Colonic mucosa (tissue), 4 donors: ENCODE measurements at regions not wholly inside any gene's neighbourhood (a gene's known extent, or its start where the extent isn't known, plus 50 kb on each side); places are given as distances from the start of the nearest gene placed in this dataset.
"Not testable (repeated sequence)": the region's sequence is repeated elsewhere in the genome, so short reads cannot be mapped to it uniquely, and the experiment has no call there.

Source experiments
- DNase-seq: peaks from one replicate; pipeline ENCODE4 v3.0.0-alpha.2; 2020
- H3K27ac ChIP-seq: fragments of 200-600 bp; one replicate; pipeline ENCODE4 v1.8.0; 2021
- H3K27me3 ChIP-seq: fragments of 200-600 bp; one replicate; pipeline ENCODE4 v1.8.0; 2021
- H3K36me3 ChIP-seq: fragments of 200-600 bp; one replicate; pipeline ENCODE4 v1.8.0; 2021
- H3K4me1 ChIP-seq: fragments of 200-600 bp; one replicate; pipeline ENCODE4 v1.8.0; 2021; ENCODE audit warnings: mild to moderate bottlenecking
- H3K4me3 ChIP-seq: fragments of 200-600 bp; one replicate; pipeline ENCODE4 v1.8.0; 2021
- H3K9ac ChIP-seq, 2 donors: one replicate each; pipeline ENCODE4 v1.7.0; 2013; ENCODE audit warnings: control low read depth in 2 of 2, low read depth in 2 of 2, low read length in 2 of 2
- H3K9me3 ChIP-seq: fragments of 200-600 bp; one replicate; pipeline ENCODE4 v1.8.0; 2021
- CTCF ChIP-seq: fragments of 200-600 bp; IDR thresholded peaks from one replicate; pipeline ENCODE4 v1.8.0; 2022; ENCODE audit warnings: antibody characterized with exemption, mild to moderate bottlenecking
- intact Hi-C: fragments of 100-400 bp; cut with DNase I; formaldehyde crosslinking; loops from one replicate; pipeline ENCODE4 v1.14.1; 2022
- donor health status: healthy.
- donor health status: DM: no; HTN: no; CAD: no.
- donor health status: DM: no; HTN: no; CAD: no.

GRCh38 chr6:11471261-11471660 is 66.3 kb upstream of the TMEM170B start:
- DNase-seq, result no peak
- H3K4me3 ChIP-seq, result no peak overlapping the region
- TF ChIP-seq CTCF, result no peak
- no peak overlapping the region for H3K27ac ChIP-seq
- intact Hi-C loops, result no loop called here
- H3K27me3 ChIP-seq, result no peaks in the 10 kb centered on the region
- no peaks in the 10 kb centered on the region for H3K9me3 ChIP-seq
- H3K4me1 ChIP-seq, result no peaks in the 10 kb centered on the region
- no peak overlapping the region for H3K9ac ChIP-seq
- no peaks in the 10 kb centered on the region for H3K36me3 ChIP-seq

- no peak for TF ChIP-seq CTCF
- H3K9me3 ChIP-seq, result no peaks in the 10 kb centered on the region
- H3K9ac ChIP-seq, result no peak overlapping the region
- intact Hi-C loops, result no loop called here
- H3K36me3 ChIP-seq, result no peaks in the 10 kb centered on the region
- no peaks in the 10 kb centered on the region for H3K27me3 ChIP-seq
- DNase-seq, result no peak
- H3K4me3 ChIP-seq, result no peak overlapping the region
- H3K4me1 ChIP-seq, result no peaks in the 10 kb centered on the region
- no peak overlapping the region for H3K27ac ChIP-seq
Observed at GRCh38 chr6:11469684-11470083, 67.9 kb upstream of the TMEM170B start.

- not testable (repeated sequence) for H3K27ac ChIP-seq, DNase-seq
Observed at GRCh38 chr6:11468271-11468670, 69.3 kb upstream of the TMEM170B start.

GRCh38 chr6:11467364-11467763 is 70.2 kb upstream of the TMEM170B start:
- no peak for TF ChIP-seq CTCF
- intact Hi-C loops, result no loop called here
- H3K9me3 ChIP-seq, result no peaks in the 10 kb centered on the region

More at GRCh38 chr6:11468271-11468670, 69.3 kb upstream of the TMEM170B start:
- H3K4me3 ChIP-seq, H3K36me3 ChIP-seq, H3K4me1 ChIP-seq, H3K9ac ChIP-seq, H3K9me3 ChIP-seq, intact Hi-C loops, H3K27me3 ChIP-seq: not testable (repeated sequence)

GRCh38 chr6:11463398-11463780 is 74.2 kb upstream of the TMEM170B start:
- no peak for TF ChIP-seq CTCF
- Histone ChIP-seq H3K27me3 (no peaks in the 10 kb centered on the region), H3K4me3 (no peak overlapping the region), H3K36me3 (no peaks in the 10 kb centered on the region), H3K9me3 (no peaks in the 10 kb centered on the region), H3K4me1 (no peaks in the 10 kb centered on the region), H3K27ac (no peak overlapping the region), H3K9ac (no peak overlapping the region)
- intact Hi-C loops, result no loop called here
- no peak for DNase-seq

More at GRCh38 chr6:11467364-11467763, 70.2 kb upstream of the TMEM170B start:
- Histone ChIP-seq H3K36me3 (no peaks in the 10 kb centered on the region), H3K9ac (no peak overlapping the region), H3K27ac (no peak overlapping the region), H3K4me3 (no peak overlapping the region), H3K4me1 (no peaks in the 10 kb centered on the region), H3K27me3 (no peaks in the 10 kb centered on the region)
- no peak for DNase-seq

- no peak overlapping the region for H3K4me3 ChIP-seq
- H3K36me3 ChIP-seq, result no peaks in the 10 kb centered on the region
- no peaks in the 10 kb centered on the region for H3K27me3 ChIP-seq
- no peak for TF ChIP-seq CTCF
- no peaks in the 10 kb centered on the region for H3K9me3 ChIP-seq
- no peak overlapping the region for H3K9ac ChIP-seq
- H3K27ac ChIP-seq, result no peak overlapping the region
- no peaks in the 10 kb centered on the region for H3K4me1 ChIP-seq
- no peak for DNase-seq
- intact Hi-C loops, result no loop called here
Observed at GRCh38 chr6:11462742-11463397, 74.7 kb upstream of the TMEM170B start.
